Spleen (tissue), 11 donors: ENCODE measurements at regions not wholly inside any gene's neighbourhood (a gene's known extent, or its start where the extent isn't known, plus 50 kb on each side); places are given as distances from the start of the nearest gene placed in this dataset.
"Not testable (repeated sequence)": the region's sequence is repeated elsewhere in the genome, so short reads cannot be mapped to it uniquely, and the experiment has no call there.

ENCODE experiments used
- DNase-seq: peaks from one replicate; pipeline ENCODE4 v3.0.0-alpha.2; 2020
- H3K27ac ChIP-seq, 8 donors: fragments of 200-600 bp; sonication (generic) in 7 of 8; 1 replicate in 4 of 8; 2 replicates in 4 of 8; pipeline versions ENCODE4 v1.5.0 to v1.8.0; 2016 to 2021; ENCODE audit warnings: inconsistent platforms in 4 of 8, mild to moderate bottlenecking in 4 of 8, moderate library complexity in 1 of 8
- H3K27me3 ChIP-seq, 7 donors: fragments of 200-600 bp; sonication (generic) in 6 of 7; replicated peaks in 1 of 7; 1 replicate in 4 of 7; 2 replicates in 3 of 7; pipeline versions ENCODE4 v1.5.0 to v1.8.0; 2016 to 2021; ENCODE audit warnings: inconsistent platforms in 3 of 7, mild to moderate bottlenecking in 1 of 7
- H3K36me3 ChIP-seq, 6 donors: fragments of 200-600 bp; sonication (generic) in 5 of 6; 1 replicate in 4 of 6; 2 replicates in 2 of 6; pipeline versions ENCODE4 v1.5.0 to v1.8.0; 2016 to 2021; ENCODE audit warnings: inconsistent platforms in 2 of 6
- H3K4me1 ChIP-seq, 6 donors: fragments of 200-600 bp; sonication (generic) in 5 of 6; 1 replicate in 3 of 6; 2 replicates in 3 of 6; pipeline versions ENCODE4 v1.5.0 to v1.8.0; 2016 to 2021; ENCODE audit warnings: inconsistent platforms in 3 of 6
- H3K4me3 ChIP-seq, 8 donors: fragments of 200-600 bp; sonication (generic) in 7 of 8; 1 replicate in 4 of 8; 2 replicates in 4 of 8; pipeline versions ENCODE4 v1.5.0 to v1.8.0; 2016 to 2021; ENCODE audit warnings: inconsistent platforms in 4 of 8, mild to moderate bottlenecking in 4 of 8, moderate library complexity in 2 of 8
- H3K9me3 ChIP-seq, 8 donors: fragments of 200-600 bp; sonication (generic) in 7 of 8; 1 replicate in 4 of 8; 2 replicates in 4 of 8; pipeline versions ENCODE4 v1.5.0 to v1.8.0; 2016 to 2021; ENCODE audit warnings: inconsistent platforms in 4 of 8
- CTCF ChIP-seq, 11 experiments: fragments of 200-600 bp in 7 of 11; fragments of 450-650 bp in 4 of 11; sonication (generic) in 4 of 11; IDR thresholded peaks in 8 of 11; conservative IDR thresholded peaks in 3 of 11; 1 replicate in 7 of 11; 2 replicates in 4 of 11; pipeline versions ENCODE4 v1.4.0 to v1.8.0; 2016 to 2021; ENCODE audit warnings: antibody characterized with exemption in 11 of 11, inconsistent platforms in 4 of 11, mild to moderate bottlenecking in 1 of 11
- POLR2A ChIP-seq, 3 donors: fragments of 450-650 bp; IDR thresholded peaks; one replicate each; pipeline ENCODE4 v1.5.1; 2017; ENCODE audit warnings: antibody characterized with exemption in 3 of 3, mild to moderate bottlenecking in 1 of 3
- POLR2AphosphoS5 ChIP-seq, 3 donors: sonication (generic); formaldehyde crosslinking; IDR thresholded peaks; one replicate each; pipeline ENCODE4 v1.5.1; 2017; ENCODE audit warnings: antibody characterized with exemption in 3 of 3
- WGBS, 5 donors: extraction: QIAGEN DNeasy Blood & Tissue Kit in 3 of 5; methylation state at CpG; one replicate each; pipeline versions ENCODE4 v1.1.5 to v1.1.7; 2013 to 2018; 5-methylcytosine and 5-hydroxymethylcytosine counted together
- intact Hi-C: fragments of 100-400 bp; cut with DNase I; formaldehyde crosslinking; loops from one replicate; pipeline ENCODE4 v1.15.0; 2023; ENCODE audit warnings: low total_unique reads
- donor health status: healthy with polysubstance abuse.
- donor health status: DM: no; HTN: no; CAD: no; lungs with moderate emphysema.
- donor health status: DM: no; HTN: no; CAD: no.
- donor health status: Bipolar disorder and iron deficiency.
- donor health status: healthy.
- donor health status: DM: no; HTN: no; CAD: no.
- donor health status: DM: yes; HTN: yes; CAD: no.

- H3K27ac ChIP-seq, H3K27me3 ChIP-seq, DNase-seq, H3K9me3 ChIP-seq, intact Hi-C loops, H3K36me3 ChIP-seq: not testable (repeated sequence)
- WGBS, 5 donors, result 14 to 64% (median 41%) methylated on average over 1 to 6 of the region's 7 CpGs
- Histone ChIP-seq H3K4me1 (peaks cover 0 to 11% (median 5%) of the 10 kb centered on the region in 6 donors), H3K4me3 (peak overlapping the region in 2 of 8 donors; percentile 51 to 72)
These were observed 76.5 kb upstream of the PZP start for GRCh38 chr12:9284724-9285123.

GRCh38 chr12:9284197-9284596, 76.0 kb upstream of the PZP start:
- H3K27ac ChIP-seq, result peak overlapping the region in 6 of 8 donors; percentile 63 to 86 (median 80)
- 0 to 1% methylated on average over 11 to 12 of the region's 14 CpGs; no CpG with 5 or more reads in 3 of the 5 donors for WGBS, 5 donors
- intact Hi-C loops, result not testable (repeated sequence)

GRCh38 chr12:9283346-9284095, 75.3 kb upstream of the PZP start:
- intact Hi-C loops, H3K27me3 ChIP-seq, H3K36me3 ChIP-seq, H3K9me3 ChIP-seq: not testable (repeated sequence)
- peak overlapping the region in 7 of 8 donors; percentile 57 to 86 (median 79) for H3K27ac ChIP-seq
- WGBS, 5 donors, result 0 to 2% (median 0%) methylated on average over 11 to 41 of the region's 42 CpGs
- peak in 2 of 3 donors; percentile 56 for TF ChIP-seq POLR2AphosphoS5 (IDR thresholded peaks at IDR 0.05)
- peaks cover 0 to 11% (median 5%) of the 10 kb centered on the region in 6 donors for H3K4me1 ChIP-seq
- peak overlapping the region; percentile 30 to 75 (median 60) for H3K4me3 ChIP-seq
- DNase-seq, result peak; percentile 88

More at GRCh38 chr12:9284197-9284596, 76.0 kb upstream of the PZP start:
- peak overlapping the region in 6 of 8 donors; percentile 45 to 74 (median 60) for H3K4me3 ChIP-seq
- not testable (repeated sequence) for H3K27me3 ChIP-seq, H3K9me3 ChIP-seq, H3K36me3 ChIP-seq
- peaks cover 0 to 11% (median 5%) of the 10 kb centered on the region in 6 donors for H3K4me1 ChIP-seq
- peak; percentile 64 for DNase-seq

DNA sequence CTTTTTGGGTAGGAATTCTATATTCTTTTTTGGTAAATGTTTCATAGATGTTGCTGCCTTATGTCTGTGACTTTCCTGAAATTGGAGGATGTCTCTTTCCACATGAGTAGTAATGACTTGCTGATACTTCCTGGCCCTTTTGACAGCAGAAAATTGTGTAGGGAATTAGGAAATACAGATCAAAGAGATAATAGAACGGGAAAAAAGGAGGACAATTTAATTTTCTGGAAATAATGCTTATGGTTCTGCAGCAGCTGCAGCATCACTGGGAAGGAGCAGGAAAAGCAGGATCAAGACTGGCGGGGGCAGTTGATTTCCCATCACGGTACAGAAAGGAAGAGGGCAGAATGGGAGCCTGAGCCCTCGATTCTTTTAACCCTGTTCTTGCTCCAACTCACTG, 68.8 kb upstream of the PZP start:
- Histone ChIP-seq H3K27me3 (no peaks in the 10 kb centered on the region), H3K4me1 (no peaks in the 10 kb centered on the region), H3K4me3 (no peak overlapping the region), H3K9me3 (no peaks in the 10 kb centered on the region), H3K36me3 (no peaks in the 10 kb centered on the region), H3K27ac (no peak overlapping the region)
- intact Hi-C loops, result no loop called here
- TF ChIP-seq POLR2AphosphoS5 (IDR thresholded peaks at IDR 0.05) (no peak), CTCF (IDR thresholded peaks at IDR 0.05 in 8 of 11, conservative IDR thresholded peaks at IDR 0.05 in 3 of 11) (no peak), POLR2A (IDR thresholded peaks at IDR 0.05) (no peak)
- 70 to 83% (median 70%) methylated on average over 4 of the region's 4 CpGs for WGBS, 5 donors
- no peak for DNase-seq

- H3K27ac ChIP-seq, result no peak overlapping the region
- no peaks in the 10 kb centered on the region for H3K4me1 ChIP-seq
- no peak for DNase-seq
- intact Hi-C loops, result no loop called here
- WGBS, 5 donors, result 74 to 92% (median 90%) methylated on average over 3 of the region's 3 CpGs
- no peaks in the 10 kb centered on the region for H3K36me3 ChIP-seq
- H3K4me3 ChIP-seq, result no peak overlapping the region
- no peaks in the 10 kb centered on the region for H3K9me3 ChIP-seq
- no peaks in the 10 kb centered on the region for H3K27me3 ChIP-seq
- TF ChIP-seq POLR2AphosphoS5 (IDR thresholded peaks at IDR 0.05), result no peak
- no peak for TF ChIP-seq POLR2A (IDR thresholded peaks at IDR 0.05)
These were observed 65.1 kb upstream of the PZP start for GRCh38 chr12:9273276-9273675.

- no peaks in the 10 kb centered on the region for H3K27me3 ChIP-seq
- TF ChIP-seq POLR2A (IDR thresholded peaks at IDR 0.05) (no peak), CTCF (IDR thresholded peaks at IDR 0.05 in 8 of 11, conservative IDR thresholded peaks at IDR 0.05 in 3 of 11) (no peak), POLR2AphosphoS5 (IDR thresholded peaks at IDR 0.05) (no peak)
- intact Hi-C loops, result no loop called here
- H3K9me3 ChIP-seq, result no peaks in the 10 kb centered on the region
- H3K36me3 ChIP-seq, result no peaks in the 10 kb centered on the region
- 88 to 96% (median 89%) methylated on average over 1 of the region's 1 CpG for WGBS, 5 donors
- H3K4me1 ChIP-seq, result no peaks in the 10 kb centered on the region
- H3K4me3 ChIP-seq, result no peak overlapping the region
- DNase-seq, result no peak
- H3K27ac ChIP-seq, result no peak overlapping the region
These were observed 63.7 kb upstream of the PZP start for GRCh38 chr12:9271875-9272274.
